ENCODE measurements at regions not wholly inside any gene's neighbourhood (a gene's known extent, or its start where the extent isn't known, plus 50 kb on each side); places are given as distances from the start of the nearest gene placed in this dataset.

- no peak for TF ChIP-seq CTCF (IDR thresholded peaks at IDR 0.05)
- no peak for TF ChIP-seq POLR2A (IDR thresholded peaks at IDR 0.05)
Measured at GRCh38 chr6:54775576-54775975, 71.0 kb upstream of the FAM83B start.
